HG03175 (cell line): ENCODE measurements at regions not wholly inside any gene's neighbourhood (a gene's known extent, or its start where the extent isn't known, plus 50 kb on each side); places are given as distances from the start of the nearest gene placed in this dataset.
A peak's percentile ranks its signal among the peaks of the same experiment; 100 is the strongest.
"Not testable (repeated sequence)": the region's sequence is repeated elsewhere in the genome, so short reads cannot be mapped to it uniquely, and the experiment has no call there.

ENCODE experiments used
- ATAC-seq: cut with Tn5 transposase; IDR thresholded peaks from one replicate; pipeline ENCODE4 v1.9.1; 2021; ENCODE audit warnings: mild to moderate bottlenecking, moderate library complexity; ENCODE audit not compliant: unreplicated experiment

DNA sequence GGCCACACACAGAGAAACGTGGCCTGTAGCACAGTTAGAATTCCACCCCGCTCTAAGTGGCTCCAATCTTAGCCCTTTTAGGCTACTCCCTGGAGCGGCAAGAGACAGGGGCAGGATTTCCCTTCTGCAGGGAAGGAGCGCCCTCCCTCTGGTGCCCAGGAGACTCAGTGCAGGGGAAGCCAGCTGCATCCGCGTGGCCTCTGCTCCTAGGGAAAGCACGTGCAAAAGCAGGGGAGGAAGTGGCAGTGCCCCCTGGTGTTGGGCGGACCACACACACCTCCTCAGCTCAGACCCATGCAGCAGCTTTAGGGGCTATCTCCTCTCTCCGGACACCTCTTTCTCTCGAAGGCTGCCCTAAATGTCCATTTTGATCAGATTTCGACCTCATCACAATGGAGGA is 50.0 kb downstream of the SPRING1 start:
- ATAC-seq: no peak

DNA sequence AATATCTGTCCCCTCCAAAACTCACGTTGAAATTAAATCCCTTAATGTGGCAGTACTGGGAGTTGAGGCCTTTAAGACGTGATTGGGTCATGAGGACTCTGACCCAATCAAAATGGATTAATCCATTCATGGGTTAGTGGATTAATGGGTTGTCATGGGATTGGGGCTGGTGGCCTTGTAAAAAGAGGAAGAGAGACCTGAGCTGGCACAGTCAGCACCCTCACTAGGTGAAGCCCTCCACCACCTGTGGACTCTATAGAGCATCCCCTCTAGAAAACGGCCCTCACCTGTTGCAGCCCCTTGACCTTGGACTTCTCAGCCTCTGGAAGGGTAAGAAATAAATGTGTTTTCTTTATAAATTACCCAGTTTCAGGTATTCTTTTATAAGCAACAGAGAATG is 53.0 kb downstream of the SPRING1 start:
- ATAC-seq: no peak

DNA sequence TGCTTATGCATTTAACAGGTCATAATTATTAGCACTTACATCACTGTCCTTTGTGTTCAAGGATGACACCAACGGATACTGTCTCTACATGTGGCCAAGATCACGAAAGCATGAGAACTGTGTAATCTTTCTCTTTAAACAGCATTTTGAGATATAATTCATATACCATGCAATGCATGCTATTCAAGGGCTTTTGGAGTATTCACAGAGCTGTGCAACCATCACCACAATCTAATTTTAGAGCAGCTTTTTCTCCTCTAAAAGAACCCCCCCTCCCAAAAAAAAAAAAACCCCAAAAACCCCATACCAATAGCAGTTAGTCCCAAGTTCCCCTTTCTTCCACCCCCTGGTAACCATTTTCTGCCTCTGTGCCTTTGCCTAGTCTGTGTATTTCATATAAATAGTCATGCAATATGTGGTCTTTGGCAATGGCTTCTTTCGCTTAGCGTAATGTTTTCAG is 60.6 kb downstream of the SPRING1 start:
- no peak for ATAC-seq

DNA sequence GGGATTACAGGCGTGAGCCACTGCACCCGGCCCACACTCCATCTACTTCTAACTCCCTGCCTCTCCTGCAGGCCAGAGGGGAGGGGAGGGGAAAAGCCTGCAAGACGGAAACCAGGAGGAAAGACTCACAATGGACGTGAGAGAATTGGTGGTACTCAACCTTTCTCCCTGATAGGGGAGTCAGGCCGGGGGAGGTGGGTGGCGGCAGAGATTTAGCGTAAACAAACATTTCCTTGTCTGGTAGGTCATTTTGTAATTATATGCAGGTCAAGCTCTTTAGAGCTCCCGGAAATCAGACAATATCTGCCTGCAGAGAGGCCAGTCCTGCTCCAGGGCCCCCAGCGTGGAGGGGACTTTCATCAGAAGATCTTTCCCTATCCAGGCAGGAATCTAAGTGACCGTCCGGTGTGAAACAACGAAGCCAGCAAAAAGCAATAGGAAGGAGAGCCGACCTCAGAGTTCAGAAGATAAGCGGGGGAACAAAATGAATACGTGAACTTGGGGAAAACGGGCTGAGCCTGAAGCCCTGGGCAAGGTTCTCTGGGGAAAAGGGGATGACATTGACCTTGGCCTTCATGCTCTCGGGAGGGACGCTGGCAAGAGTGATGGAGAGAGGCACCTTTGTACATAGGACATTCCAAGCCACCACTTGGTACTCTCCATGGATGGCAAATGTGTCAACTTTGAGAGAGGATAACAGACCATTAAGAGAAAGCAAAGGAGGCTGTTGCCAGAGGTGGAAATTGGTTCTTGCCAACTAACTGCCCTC is 62.3 kb downstream of the SPRING1 start:
- ATAC-seq: no peak

DNA sequence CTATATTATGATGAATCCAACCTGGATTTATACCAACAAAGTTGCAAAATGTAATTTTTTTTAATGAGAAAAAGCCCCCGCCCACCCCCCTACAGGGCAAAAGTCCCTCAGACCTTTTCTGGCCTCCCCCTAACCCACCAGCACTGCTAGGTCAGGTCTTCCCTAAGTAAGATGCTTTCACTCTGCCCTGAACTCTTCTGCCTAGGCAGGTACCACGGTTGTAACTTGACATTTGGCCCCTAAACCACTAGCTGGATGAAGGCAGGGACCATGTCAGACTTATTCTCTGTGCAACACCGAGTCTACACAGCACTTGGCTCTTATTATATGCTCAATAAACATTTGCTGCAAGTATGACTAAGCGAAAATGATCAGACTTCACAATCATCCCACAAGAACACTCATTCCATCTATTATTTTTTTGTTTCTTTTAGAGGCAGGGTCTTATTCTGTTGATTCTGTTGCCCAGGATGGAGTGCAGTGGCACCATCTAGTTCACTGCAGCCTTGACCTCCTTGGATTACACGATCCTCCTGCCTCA is 63.2 kb downstream of the SPRING1 start:
- ATAC-seq: no peak

DNA sequence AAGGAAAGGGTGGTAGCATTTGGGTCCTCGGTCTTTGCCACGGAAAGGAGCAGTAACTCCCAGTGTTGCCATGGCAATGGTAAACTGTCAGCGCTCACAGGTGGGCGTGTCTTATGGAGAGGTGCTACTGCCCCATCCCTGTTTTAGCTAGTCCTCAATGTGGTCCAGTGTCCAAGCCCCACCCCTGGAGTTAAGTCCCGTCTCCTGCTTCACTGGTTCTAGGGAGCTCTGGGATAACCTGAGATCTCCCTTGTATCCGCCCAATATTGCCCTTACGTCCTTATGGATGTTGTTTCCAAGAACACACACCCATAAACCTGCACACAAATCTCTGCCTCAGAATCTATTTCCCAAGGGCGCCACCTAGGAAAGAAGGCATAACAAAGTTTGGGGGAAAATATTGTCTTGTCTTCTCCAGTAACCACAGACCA is 64.2 kb downstream of the SPRING1 start:
- ATAC-seq: peak; percentile 22

DNA sequence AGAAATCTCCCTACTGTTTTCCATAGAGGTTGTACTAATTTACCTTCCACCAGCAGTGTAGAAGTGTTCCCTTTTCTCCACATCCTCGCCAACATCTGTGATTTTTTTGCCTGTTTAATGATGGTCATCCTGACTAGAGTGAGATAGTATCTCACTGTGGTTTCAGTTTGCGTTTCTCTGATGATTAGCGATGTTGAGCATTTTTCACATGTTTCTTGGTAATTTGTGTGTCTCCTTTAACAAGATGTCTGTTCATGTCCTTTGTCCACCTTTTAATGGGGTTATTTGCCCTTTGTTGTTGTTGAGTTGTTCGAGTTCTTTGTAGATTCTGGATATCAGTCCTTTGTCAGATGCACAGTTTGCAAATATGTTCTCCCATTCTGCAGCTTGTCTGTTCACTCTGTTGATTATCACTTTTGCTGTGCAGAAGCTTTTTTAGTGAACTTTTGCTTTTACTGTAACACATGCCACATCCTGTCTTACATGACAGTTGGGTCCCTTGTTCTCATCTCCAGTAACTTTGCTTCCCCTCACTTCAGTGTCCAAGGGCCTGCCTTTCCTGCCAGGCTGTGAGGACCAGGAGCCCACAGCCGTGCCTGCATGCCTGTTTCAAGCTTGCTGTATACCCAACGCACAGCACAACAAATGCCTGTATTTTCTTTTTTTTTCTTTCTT is 64.9 kb downstream of the SPRING1 start:
- ATAC-seq: peak; percentile 65

DNA sequence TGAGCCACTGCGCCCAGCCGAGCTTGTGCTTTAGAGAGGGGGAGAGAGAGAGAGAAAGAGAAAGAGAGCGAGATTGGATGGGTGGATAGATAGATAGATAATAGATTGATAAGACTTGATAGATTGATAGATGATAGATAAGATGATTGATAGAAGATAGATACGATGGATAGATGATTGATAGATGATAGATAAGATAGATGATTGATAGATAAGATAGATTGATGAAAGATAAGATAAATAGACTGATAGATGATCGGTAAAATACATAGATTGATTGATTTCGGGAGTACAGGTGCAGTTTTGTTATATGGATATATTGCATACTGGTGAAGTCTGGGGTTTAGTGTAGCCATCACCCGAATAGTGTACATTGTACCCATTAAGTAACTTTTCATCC is 65.9 kb downstream of the SPRING1 start:
- ATAC-seq: no peak

DNA sequence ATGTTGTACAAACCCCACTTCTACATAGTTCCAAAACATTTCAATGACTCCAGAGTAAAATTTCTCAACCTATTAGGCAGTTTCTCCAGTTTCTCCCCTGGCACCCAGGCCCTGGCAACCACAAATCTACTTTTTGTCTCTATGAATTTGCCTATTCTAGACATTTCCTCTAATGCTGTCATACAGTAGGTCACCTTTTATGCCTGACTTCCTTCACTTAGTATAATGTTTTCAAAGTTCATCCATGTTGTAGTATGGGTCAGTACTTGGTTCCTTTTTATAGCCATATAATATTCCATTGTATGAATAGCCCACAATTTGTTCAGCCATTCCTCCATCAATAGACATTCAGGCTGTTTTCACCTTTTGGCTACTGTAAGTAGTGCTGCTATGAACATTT is 67.0 kb downstream of the SPRING1 start:
- no peak for ATAC-seq

DNA sequence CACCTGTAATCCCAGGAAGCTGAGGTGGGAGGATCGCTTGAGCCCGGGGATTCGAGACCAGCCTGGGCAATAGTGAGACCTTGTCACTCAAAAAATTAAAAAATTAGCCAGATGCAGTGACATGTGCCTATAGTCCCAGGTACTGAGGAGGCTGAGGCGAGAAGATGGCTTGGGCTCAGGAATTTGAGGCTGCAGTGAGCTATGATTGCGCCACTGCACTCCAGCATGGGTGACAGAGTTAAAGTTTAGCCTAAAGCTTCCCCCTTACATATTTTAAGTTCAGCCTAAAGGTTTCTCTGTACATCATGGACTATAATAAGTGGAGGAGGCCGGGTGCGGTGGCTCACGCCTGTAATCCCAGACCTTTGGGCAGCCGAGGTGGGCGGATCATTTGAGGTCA is 70.1 kb downstream of the SPRING1 start:
- no peak for ATAC-seq

DNA sequence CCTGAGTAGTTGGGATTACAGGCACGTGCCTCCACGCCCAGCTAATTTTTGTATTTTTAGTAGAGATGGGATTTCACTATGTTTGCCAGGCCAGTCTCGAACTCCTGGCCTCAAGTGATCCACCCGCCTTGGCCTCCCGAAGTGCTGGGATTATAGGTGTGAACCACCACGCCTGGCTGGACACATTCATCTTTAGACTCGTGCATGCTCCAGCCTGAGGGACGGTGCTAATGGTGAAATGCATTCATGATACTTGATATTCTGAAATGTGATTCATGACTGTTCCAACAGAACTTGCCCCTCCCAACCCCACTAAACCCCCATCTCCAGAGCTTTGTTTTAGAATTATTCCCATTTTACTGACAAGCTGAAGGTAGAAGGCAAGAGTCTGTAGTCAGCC is 71.0 kb downstream of the SPRING1 start:
- not testable (repeated sequence) for ATAC-seq

DNA sequence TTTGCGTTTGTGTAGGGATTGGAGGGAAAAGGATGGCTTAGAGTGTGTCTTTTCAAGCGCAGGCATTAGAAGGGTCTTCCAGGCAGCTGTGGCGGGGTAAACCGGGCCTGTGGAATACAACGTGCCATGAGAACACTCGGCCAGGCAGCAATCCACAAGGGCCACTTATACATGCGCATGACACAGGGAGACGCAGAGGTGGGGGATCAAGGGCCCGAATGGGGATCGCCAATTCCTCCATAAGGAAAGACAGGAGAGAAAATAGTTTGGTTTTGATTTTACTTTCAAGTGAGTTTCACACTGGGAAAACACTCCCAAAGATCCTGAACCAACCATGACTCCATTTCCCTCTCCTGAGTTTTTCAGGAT is 71.6 kb downstream of the SPRING1 start:
- no peak for ATAC-seq

DNA sequence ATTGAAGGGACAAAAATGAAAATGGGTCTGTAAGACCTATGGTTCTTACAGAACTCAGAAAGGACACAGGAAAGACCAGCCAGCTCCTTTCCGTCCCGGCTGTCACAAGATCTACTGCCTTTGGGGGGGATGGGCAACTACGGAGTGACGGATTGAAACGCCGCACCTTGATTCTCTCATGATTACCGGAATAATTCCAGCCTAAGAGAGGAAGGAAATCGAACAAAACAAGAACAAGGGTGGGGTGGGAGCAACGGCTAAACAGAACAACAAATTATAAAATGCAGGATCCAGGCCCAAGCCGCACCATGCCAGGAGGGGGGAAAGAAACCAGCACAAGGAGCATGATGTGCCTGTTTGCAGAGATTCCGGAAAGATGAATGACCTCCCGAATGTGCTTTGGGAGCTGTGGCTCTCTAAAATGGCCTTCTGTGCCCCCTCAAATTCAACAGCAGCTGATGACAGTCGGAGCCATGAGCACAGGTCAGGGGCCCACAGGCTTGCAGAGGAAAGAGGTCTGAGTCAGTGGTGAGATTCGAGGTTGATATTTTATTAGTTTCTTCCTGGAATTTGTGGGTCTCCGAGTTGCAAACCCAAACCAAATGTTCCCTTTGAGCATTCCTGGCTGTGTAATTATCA is 72.1 kb downstream of the SPRING1 start:
- no peak for ATAC-seq

DNA sequence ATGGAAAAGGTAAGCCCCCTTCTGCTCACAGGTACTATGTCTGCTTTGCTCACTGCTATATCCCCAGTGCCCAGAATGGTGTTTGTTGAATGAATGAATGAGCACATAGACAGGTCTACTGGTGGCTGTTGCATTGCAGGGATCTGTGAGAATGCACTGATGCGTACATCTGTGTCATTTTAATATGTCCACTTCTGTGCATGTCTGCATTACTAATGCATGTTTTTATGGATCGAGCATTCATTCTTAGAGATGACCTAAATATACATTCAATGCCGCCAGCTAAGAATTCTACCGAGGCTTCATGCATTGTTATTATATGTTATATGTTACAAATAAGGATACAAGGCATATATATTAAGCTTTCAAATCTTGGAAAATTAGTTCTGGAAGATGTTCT is 73.8 kb downstream of the SPRING1 start:
- no peak for ATAC-seq

DNA sequence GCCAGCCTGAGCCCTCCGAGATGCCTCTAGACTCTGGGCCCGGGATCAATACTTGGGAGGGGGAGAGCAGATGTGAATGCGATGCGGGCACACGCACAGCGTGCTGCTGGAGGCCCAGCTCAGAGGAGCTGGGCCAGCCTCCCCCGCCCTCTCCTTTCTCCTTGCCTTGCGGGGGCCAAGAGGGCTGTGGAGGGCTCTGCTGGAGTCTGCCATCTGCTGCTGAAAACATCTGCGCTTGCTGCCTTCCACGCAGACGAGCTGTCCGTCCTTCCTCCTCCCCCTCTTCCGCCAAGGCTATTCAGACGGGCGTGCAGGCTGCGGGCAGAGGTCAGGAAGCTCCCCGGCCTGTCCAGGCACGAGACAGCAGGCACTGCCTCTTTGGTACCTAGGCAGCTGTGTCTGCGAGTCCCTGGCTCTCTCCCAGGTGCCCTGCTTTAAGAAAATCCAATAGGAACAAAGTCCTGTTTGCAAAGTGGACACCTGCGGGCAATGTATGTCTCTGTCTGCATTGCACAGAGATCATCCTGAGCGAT is 75.2 kb downstream of the SPRING1 start:
- ATAC-seq: no peak

DNA sequence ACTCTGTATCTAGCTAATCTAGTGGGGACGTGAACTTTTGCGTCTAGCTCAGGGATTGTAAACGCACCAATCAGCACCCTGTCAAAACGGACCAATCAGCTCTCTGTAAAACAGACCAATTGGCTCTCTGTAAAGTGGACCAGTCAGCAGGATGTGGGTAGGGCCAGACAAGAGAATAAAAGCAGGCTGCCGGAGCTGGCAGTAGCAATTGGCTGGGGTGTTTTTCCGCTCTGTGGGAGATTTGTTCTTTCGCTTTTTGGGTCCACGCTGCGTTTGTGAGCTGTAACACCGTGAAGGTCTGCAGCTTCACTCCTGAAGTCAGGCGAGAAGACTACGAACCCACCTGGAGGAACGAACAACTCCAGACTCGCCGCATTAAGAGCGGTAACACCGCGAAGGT is 76.5 kb downstream of the SPRING1 start:
- ATAC-seq: no peak

DNA sequence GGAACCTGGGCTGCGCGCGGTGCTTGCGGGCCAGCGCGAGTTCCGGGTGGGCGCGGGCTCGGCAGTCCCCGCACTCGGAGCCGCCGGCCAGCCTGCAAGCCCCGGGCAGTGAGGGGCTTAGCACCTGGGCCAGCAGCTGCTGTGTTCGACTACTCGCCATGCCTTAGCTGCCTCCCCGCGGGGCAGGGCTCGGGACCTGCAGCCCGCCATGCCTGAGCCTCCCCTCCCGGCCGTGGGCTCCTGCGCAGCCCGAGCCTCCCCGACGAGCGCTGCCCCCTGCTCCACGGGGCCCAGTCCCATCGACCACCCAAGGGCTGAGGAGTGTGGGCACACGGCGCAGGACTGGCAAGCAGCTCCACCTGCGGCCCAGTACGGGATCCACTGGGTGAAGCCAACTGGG is 77.1 kb downstream of the SPRING1 start:
- ATAC-seq: not testable (repeated sequence)

DNA sequence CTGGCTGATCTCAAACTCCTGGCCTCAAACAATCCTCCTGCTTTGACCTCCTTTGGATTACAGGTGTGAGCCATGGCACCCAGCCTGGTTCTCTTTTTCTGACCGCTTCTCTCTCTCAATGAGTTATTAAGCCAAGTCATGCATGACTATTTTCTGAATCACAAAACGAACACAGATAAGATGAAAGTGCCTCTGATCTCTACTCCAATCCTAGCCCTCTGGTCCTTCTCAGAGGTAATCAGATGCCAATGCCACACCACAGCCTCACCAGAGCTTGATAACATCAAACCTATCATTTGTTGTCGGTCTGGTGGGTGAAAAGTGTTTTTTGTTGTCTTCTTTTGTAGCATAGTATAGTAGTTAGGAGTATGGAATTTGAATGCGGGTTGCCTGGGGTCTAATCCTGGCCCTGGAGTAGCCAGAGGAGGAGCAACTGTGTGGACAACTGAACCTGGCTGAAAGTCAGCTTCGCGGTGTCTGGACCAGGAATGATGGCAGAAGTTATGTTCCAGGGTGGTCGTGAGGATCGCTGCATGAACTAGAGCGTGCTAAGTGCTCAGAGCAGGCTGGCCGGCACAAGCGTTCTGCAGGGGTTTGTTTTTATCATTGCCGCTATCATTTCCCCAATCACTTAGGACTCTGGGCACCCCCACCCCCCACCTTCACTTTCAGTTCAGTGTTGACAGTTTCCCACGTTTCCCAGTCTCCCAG is 77.9 kb downstream of the SPRING1 start:
- ATAC-seq: no peak

DNA sequence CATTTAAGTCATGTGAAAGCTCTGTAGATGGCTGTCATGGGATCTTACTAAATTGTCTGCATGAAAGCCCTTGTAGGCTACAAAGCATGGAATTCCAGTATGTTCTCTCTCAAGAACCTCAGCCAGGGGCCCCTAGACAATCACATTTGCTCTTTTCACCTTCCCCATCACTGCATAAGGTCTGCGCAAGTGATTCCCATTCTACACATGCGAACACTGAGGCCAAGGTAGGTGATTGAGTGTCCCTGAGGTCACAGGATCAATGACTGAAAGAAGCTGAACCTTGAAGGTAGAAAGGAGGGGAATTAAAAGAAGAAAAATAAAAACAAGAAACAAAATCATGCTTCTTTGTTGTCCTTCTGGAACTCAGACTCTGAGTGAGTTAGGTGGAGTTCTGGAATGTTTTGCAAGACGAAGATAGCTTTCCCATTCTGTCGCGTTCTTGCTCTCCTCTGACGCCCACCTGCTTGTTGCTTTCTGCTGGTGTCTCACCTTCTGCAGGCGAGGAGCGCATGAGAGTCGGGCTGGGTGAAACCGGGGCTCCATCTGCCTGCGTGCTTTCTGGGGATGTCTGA is 79.9 kb downstream of the SPRING1 start:
- ATAC-seq: no peak

DNA sequence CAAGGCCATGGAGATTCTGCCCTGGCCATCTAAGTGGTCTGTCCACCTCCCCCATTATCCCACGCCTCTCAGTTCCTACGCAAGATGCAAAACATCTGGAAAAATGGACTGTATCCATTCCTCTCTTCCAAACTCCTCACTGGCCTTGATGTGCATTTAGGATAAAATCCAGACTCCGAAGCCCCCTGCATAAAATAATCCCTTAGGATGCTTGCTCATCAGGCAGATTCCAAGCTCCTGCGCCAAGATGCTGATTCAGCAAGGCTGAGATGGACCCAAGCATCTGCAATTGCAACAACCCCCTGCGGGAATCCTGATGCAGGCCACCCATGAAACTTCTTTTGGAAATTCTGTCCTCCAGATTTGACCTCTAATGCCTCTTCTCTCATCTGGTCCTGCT is 81.6 kb downstream of the SPRING1 start:
- no peak for ATAC-seq
